PC-3 (cell line): ENCODE measurements at regions not wholly inside any gene's neighbourhood (a gene's known extent, or its start where the extent isn't known, plus 50 kb on each side); places are given as distances from the start of the nearest gene placed in this dataset.

Experiments used
- ATAC-seq: fragments of 200-7000 bp; cut with Tn5 transposase; 2 replicates; pipeline ENCODE4 v1.9.1; 2020; ENCODE audit warnings: mild to moderate bottlenecking, moderate library complexity
- BruUV-seq: library from RNA; stranded (reverse); fragments of 400-500 nt; replicated peaks from 2 replicates; lab custom pipeline; 2021; lab: Mats Ljungman, UMichigan
- CTCF ChIA-PET: fragments of 300-600 bp; sonication (Branson Sonifier 250); formaldehyde crosslinking; loops from one replicate; lab custom pipeline; 2022; ENCODE audit warnings: antibody characterized with exemption; lab: Charles Lee
- POLR2A ChIA-PET: fragments of 300-600 bp; sonication (Branson Sonifier 250); formaldehyde crosslinking; loops from one replicate; lab custom pipeline; 2022; ENCODE audit warnings: antibody characterized with exemption; ENCODE audit not compliant: unreplicated experiment; lab: Charles Lee
- DNase-seq: peaks from one replicate; pipeline ENCODE4 v3.0.0-alpha.2; 2015
- H2AFZ ChIP-seq: fragments of 300-600 bp; sonication (generic); 2 replicates; pipeline ENCODE4 v1.6.0; 2016; ENCODE audit warnings: antibody characterized with exemption, low read length
- H3F3A ChIP-seq: fragments of 300-600 bp; sonication (generic); one replicate; pipeline ENCODE4 v1.6.0; 2017; ENCODE audit warnings: antibody characterized with exemption, low read length, control low read depth, mild to moderate bottlenecking; ENCODE audit not compliant: unreplicated experiment
- H3K27ac ChIP-seq: fragments of 300-600 bp; sonication (generic); 2 replicates; pipeline ENCODE4 v1.5.1; 2016; ENCODE audit warnings: mild to moderate bottlenecking, low read length
- H3K27me3 ChIP-seq: fragments of 300-600 bp; sonication (generic); 2 replicates; pipeline ENCODE4 v1.6.1; 2016; ENCODE audit warnings: low read length, mixed read lengths
- H3K36me3 ChIP-seq: fragments of 300-600 bp; sonication (generic); 2 replicates; pipeline ENCODE4 v1.6.1; 2016; ENCODE audit warnings: low read depth, mixed run types, low read length, mixed read lengths
- H3K4me1 ChIP-seq: fragments of 300-600 bp; sonication (generic); 2 replicates; pipeline ENCODE4 v1.5.1; 2016; ENCODE audit warnings: low read length; ENCODE audit not compliant: insufficient read depth
- H3K4me2 ChIP-seq: fragments of 300-600 bp; sonication (generic); 2 replicates; pipeline ENCODE4 v1.6.0; 2016; ENCODE audit warnings: low read length
- H3K4me3 ChIP-seq: fragments of 300-600 bp; sonication (generic); 2 replicates; pipeline ENCODE4 v1.5.1; 2016; ENCODE audit warnings: mild to moderate bottlenecking, low read length, mixed read lengths
- H3K79me2 ChIP-seq: fragments of 300-600 bp; sonication (generic); 2 replicates; pipeline ENCODE4 v1.6.1; 2017; ENCODE audit warnings: low read length, mixed read lengths
- H3K9ac ChIP-seq: fragments of 300-600 bp; sonication (generic); 2 replicates; pipeline ENCODE4 v1.6.0; 2016; ENCODE audit warnings: mild to moderate bottlenecking, low read length
- H3K9me2 ChIP-seq: fragments of 300-600 bp; sonication (generic); replicated peaks from 2 replicates; pipeline ENCODE4 v1.6.1; 2016; ENCODE audit warnings: mixed run types, low read length, mixed read lengths
- H3K9me3 ChIP-seq: fragments of 300-600 bp; sonication (generic); 2 replicates; pipeline ENCODE4 v1.6.1; 2016; ENCODE audit warnings: low read length, mixed read lengths
- H4K20me1 ChIP-seq: fragments of 300-600 bp; sonication (generic); 2 replicates; pipeline ENCODE4 v1.6.1; 2016; ENCODE audit warnings: low read length, mixed read lengths
- EZH2 ChIP-seq: fragments of 300-600 bp; sonication (generic); IDR thresholded peaks from one replicate; pipeline ENCODE4 v1.6.1; 2017; ENCODE audit warnings: antibody characterized with exemption, mild to moderate bottlenecking, low read length; ENCODE audit not compliant: unreplicated experiment
- EZH2phosphoT487 ChIP-seq: fragments of 300-600 bp; sonication (generic); IDR thresholded peaks from 2 replicates; pipeline ENCODE4 v1.6.1; 2018; ENCODE audit warnings: mild to moderate bottlenecking, antibody characterized with exemption, low read length, borderline replicate concordance
- intact Hi-C: fragments of 100-400 bp; cut with micrococcal nuclease; formaldehyde crosslinking; loops from 2 replicates; pipeline ENCODE4 v1.9.0; 2023
- TF ChIP-seq, protein P1 (sequence below): fragments of 300-600 bp; sonication (generic); conservative IDR thresholded peaks from 2 replicates; pipeline ENCODE4 v1.5.1; 2017; ENCODE audit warnings: antibody characterized with exemption, low read depth, mild to moderate bottlenecking, low read length

DNA sequence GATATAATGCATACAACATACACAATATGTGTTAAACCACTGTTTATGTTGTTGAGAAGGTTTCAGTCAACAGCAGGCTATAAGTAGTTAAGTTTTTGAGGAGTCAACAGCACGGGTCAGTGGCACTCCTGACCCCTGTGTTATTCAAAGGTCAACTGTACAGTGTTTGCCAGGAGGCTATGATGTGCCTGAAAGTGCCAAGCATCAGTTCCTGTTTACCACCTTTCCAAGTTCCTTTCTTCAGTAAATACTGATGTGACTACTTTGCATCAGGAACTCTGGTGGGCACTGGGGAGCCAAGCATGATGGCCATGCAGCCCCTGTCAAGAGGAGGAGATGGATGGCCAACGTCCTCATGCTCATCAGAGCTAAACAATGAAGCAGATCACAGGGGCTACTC is 224.4 kb upstream of the EXOC2 start:
- BruUV-seq = no TSS peak
- Histone ChIP-seq H3K4me3 (no peak overlapping the region), H3K4me1 (no peaks in the 10 kb centered on the region), H3K9me3 (no peaks in the 10 kb centered on the region), H3K27me3 (peaks cover 77% of the 10 kb centered on the region), H2AFZ (no peak overlapping the region), H3K79me2 (no peaks in the 10 kb centered on the region), H3K9ac (no peak overlapping the region), H4K20me1 (no peaks in the 10 kb centered on the region), H3K36me3 (no peaks in the 10 kb centered on the region), H3F3A (no peaks in the 10 kb centered on the region), H3K4me2 (no peak overlapping the region), H3K9me2 (no peaks in the 10 kb centered on the region), H3K27ac (no peak overlapping the region)
- ATAC-seq = no peak
- DNase-seq = no peak
- TF ChIP-seq EZH2 (no peak), EZH2phosphoT487 (no peak)
- TF ChIP-seq, protein P1, sequence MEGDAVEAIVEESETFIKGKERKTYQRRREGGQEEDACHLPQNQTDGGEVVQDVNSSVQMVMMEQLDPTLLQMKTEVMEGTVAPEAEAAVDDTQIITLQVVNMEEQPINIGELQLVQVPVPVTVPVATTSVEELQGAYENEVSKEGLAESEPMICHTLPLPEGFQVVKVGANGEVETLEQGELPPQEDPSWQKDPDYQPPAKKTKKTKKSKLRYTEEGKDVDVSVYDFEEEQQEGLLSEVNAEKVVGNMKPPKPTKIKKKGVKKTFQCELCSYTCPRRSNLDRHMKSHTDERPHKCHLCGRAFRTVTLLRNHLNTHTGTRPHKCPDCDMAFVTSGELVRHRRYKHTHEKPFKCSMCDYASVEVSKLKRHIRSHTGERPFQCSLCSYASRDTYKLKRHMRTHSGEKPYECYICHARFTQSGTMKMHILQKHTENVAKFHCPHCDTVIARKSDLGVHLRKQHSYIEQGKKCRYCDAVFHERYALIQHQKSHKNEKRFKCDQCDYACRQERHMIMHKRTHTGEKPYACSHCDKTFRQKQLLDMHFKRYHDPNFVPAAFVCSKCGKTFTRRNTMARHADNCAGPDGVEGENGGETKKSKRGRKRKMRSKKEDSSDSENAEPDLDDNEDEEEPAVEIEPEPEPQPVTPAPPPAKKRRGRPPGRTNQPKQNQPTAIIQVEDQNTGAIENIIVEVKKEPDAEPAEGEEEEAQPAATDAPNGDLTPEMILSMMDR = no peak
- intact Hi-C loops = no loop called here
- ChIA-PET CTCF (no interaction called here), POLR2A (no interaction called here)

- Histone ChIP-seq H3K9me2 (no peaks in the 10 kb centered on the region), H2AFZ (no peak overlapping the region), H3K4me3 (no peak overlapping the region), H3K4me1 (no peaks in the 10 kb centered on the region), H3K36me3 (no peaks in the 10 kb centered on the region), H3F3A (no peaks in the 10 kb centered on the region), H3K79me2 (no peaks in the 10 kb centered on the region), H3K9me3 (no peaks in the 10 kb centered on the region), H3K9ac (no peak overlapping the region), H3K4me2 (no peak overlapping the region), H3K27me3 (peaks cover 77% of the 10 kb centered on the region), H3K27ac (no peak overlapping the region), H4K20me1 (no peaks in the 10 kb centered on the region)
- no peak for DNase-seq
- intact Hi-C loops = no loop called here
- TF ChIP-seq, protein P1 = no peak
- TF ChIP-seq EZH2phosphoT487 = no peak
- TF ChIP-seq EZH2 = no peak
- ChIA-PET CTCF (no interaction called here), POLR2A (no interaction called here)
- ATAC-seq = no peak
- no TSS peak for BruUV-seq
These were observed 223.2 kb upstream of the EXOC2 start for GRCh38 chr6:916131-916530.

DNA sequence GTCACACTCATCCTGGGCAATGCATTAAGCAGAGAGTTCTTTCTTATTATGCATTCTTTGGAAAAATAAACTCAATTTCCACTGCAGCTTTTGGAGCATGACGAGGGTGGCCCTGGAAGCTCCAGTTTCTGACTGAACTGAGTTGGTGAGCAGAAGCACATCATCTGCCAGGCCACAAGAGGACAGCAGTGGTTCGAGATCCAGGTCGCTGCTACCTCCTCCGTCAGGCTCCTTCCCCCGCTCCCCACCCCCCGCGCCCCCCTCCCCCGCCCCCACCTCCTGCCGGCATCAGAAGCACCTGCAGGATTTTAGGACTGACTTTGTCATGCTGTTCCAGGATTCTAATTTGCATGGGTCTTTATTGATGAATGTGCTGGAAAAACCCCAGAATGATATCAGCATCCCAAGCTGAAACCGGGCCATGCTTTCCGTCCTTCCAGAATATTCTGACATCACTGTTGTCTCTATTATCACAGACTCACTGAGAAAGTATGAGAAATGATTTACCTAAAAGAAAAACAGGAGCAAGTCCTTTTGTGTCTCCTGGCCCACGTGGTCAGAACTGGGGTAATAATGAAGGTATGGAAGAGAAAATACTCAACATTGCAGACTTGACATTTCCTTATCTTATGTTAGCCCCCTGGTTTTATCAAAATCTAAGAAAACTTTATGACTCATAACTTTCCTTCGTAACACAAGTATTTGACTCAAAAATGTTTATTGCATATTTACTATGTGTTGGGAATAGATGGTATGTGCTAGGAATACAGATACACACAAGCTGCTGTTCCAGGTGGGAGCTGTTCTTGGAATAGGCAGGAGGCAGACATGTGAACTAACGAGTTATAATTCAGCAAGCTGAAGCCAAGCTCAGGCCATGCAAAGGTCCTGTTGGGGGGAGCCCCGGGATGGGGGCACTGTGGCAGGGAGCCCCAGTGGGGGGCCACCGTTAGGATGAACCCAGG is 220.2 kb upstream of the EXOC2 start:
- ChIA-PET CTCF (interaction anchor here (0.5 to 1.0 kb wide), 7 partner anchors 288 to 471 kb away, joined by 3 to 9 read pairs (median 4); no protein-coding TSS in a partner anchor), POLR2A (no interaction called here)
- Histone ChIP-seq H3K36me3 (no peaks in the 10 kb centered on the region), H2AFZ (no peak overlapping the region), H3K27ac (no peak overlapping the region), H3K9me2 (no peaks in the 10 kb centered on the region), H3K4me3 (no peak overlapping the region), H3K79me2 (no peaks in the 10 kb centered on the region), H3K4me2 (no peak overlapping the region), H3K27me3 (peaks cover 69% of the 10 kb centered on the region), H3K4me1 (no peaks in the 10 kb centered on the region), H3K9ac (no peak overlapping the region), H4K20me1 (no peaks in the 10 kb centered on the region), H3K9me3 (no peaks in the 10 kb centered on the region), H3F3A (no peaks in the 10 kb centered on the region)
- ATAC-seq (peak; percentile 64), DNase-seq (peak; percentile 44)
- intact Hi-C loops = loop anchor here (1.0 to 5.0 kb wide), 2 partner anchors 423 to 484 kb away; no protein-coding TSS in a partner anchor
- no TSS peak for BruUV-seq
- TF ChIP-seq, protein P1 = peak; percentile 44
- no peak for TF ChIP-seq EZH2phosphoT487
- no peak for TF ChIP-seq EZH2
